NOMO-1 treated with dmso at 0.1 percent for 144 hours (cell line): ENCODE measurements at regions not wholly inside any gene's neighbourhood (a gene's known extent, or its start where the extent isn't known, plus 50 kb on each side); places are given as distances from the start of the nearest gene placed in this dataset.
"Not testable (repeated sequence)": the region's sequence is repeated elsewhere in the genome, so short reads cannot be mapped to it uniquely, and the experiment has no call there.

Experiments
- DNase-seq: peaks from one replicate; lab custom pipeline; 2025; ENCODE audit not compliant: unreplicated experiment; lab: John Stamatoyannopoulos, UW

GRCh38 chr10:30765022-30765615 lies 135.6 kb upstream of the LYZL2 start:
- no peak for DNase-seq

GRCh38 chr10:30763918-30764317 lies 134.4 kb upstream of the LYZL2 start:
- DNase-seq = peak; percentile 20

GRCh38 chr10:30762620-30763019 lies 133.1 kb upstream of the LYZL2 start:
- no peak for DNase-seq

DNA sequence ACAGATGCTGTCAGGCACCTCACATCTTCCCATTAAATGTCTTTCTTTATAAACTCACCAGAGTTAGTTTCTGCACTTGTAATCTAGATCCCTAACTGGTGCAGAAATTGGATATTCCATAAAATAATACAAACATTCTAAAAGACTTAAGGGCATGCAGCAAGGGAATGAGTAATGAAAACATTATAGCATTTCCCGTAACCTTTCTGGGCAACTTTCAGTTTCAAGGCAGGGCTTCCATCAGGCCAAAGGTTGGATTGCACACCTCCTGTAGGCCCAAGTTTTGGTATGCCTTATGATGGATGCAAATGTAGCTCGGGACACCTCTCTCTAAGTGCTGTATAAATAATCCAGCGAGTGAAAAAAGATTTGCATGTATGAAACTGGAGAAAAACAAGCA lies 129.9 kb upstream of the LYZL2 start:
- DNase-seq = no peak

GRCh38 chr10:30758338-30758737 lies 128.8 kb upstream of the LYZL2 start:
- no peak for DNase-seq

- DNase-seq = no peak
These were observed 127.3 kb upstream of the LYZL2 start for GRCh38 chr10:30756896-30757295.

DNA sequence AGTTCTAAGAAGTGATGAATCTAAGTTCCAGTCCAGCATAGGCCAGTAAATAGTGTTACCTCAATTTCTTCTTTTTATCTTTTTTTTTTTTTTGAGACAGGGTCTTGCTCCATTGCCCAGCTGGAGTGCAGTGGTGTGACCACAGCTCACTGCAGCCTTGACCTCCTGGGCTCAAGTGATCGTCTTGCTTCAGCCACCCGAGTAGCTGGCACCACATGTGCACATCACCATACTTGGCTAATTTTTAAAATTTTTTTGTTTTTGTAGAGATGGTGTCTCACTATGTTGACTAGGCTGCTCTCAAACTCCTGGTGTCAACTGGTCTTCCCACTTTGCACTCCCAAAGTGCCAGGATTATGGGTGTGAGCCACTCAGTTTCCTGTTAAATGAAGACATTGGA lies 126.6 kb upstream of the LYZL2 start:
- DNase-seq = no peak

DNA sequence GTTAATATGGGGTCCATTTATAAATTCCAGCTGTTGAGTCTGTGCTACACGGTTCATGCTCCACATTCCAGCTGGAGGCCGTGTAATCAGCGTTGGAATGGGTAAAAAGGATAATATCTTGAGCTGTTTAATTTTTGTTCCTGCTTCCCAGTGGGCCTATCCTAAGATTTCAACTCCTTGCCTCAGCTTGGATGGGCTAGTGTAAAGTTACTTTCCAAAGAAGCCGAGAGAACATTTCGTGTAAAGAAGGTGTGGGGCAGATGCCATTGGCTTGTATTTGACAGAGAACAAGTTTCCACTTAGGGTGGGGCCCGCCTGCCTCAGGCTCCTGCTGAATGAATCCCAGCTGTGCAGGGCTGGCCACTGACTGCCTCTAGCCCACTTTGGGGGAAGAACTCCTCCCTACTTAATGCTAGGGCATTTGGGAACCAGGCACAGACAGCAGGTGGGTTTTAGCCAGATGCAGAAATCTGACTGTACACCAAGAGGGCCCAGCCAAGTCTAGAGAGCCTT lies 125.9 kb upstream of the LYZL2 start:
- DNase-seq = no peak

- DNase-seq = no peak
These were observed 122.9 kb upstream of the LYZL2 start for GRCh38 chr10:30752481-30752881.

- DNase-seq = peak; percentile 36
These were observed 122.3 kb upstream of the LYZL2 start for GRCh38 chr10:30751678-30752331.

DNA sequence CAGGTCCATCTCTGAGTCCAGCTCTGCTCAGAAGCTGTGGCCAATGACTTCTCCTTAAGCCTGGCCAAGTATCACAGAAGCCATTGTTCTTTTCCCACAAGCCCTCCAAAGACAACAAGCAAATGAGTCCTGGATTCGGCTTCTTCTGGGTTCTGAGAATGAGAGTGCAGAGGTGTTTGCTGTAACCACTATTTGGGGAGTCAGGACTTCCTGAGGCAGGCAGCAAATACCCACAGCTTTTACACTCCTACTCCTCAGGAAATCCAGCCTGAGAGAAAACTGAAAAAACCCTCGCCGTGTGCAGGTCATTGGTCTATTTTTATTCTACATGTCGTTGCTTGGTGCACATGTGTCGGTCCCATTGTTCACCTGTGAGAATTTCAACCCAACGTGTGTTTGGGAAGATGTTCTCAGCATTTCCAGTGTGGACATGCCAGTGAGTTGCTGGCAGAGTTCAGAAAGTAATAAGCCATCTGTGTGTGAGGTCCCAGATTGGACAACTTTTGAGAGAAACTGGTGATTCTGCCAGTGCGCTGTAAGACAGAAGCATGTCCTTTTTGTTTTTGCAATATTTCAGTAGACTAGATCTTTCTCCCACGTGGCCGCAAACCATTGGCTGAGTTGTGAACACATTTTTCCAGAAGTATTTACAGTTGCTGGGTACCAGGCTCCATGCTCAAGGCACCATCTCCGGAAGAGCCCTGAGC lies 121.6 kb upstream of the LYZL2 start:
- no peak for DNase-seq

DNA sequence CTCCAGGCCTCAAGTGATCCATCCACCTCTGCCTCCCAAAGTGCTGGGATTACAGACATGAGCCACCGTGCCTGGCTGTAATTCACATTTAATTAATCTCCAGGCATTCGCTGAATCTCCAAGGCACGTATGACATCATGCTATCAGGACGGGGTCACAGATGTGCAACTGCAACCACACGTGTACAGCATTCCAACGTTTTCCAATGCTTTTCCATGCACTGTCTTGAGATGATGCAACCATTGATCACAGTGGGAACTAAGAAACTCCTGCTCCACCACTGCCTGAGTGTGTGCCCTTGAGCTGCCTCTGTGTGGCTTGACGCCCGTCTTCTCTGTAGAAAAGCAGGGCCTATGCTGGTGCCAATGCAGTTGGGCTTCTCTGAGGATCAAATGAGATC lies 119.8 kb upstream of the LYZL2 start:
- DNase-seq = no peak

DNA sequence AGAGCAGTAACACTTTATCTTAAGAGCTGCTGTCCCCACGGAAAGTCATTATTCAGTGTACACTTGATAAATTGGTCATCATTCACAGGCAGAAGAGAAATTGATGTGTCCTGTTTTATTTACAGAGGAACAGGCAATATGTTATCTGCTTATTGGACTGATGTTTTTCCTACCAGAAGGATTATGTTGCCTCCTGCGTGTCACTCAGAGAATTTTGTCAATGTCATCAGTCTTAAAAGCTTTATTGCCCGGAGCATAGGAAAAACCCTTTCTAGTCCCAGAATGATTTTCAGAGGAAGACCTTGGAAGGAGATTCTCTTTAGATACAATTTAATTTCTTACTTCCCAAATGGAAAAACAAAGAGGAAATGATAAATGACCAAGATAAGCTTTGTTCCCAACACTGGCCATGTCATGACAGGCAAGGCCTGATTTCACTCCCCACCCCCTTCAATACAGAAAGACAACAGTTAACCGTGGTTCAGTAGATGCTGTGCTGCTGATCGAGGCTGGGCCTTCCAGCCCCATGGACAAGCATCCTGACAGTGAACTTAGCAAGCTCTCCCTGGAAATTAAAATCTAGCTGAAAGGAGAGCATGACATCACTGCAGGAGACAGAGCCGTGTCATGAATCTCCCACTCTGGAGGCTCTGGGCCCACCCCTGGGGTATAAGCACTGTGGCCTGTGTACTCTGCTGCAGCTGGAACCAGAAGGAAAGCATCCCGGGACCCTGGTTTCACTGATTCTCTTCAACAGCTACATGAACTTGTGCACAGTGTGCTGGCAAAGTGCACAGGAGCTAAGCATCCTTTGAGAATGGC lies 118.8 kb upstream of the LYZL2 start:
- no peak for DNase-seq

GRCh38 chr10:30747633-30748032 lies 118.1 kb upstream of the LYZL2 start:
- no peak for DNase-seq

DNA sequence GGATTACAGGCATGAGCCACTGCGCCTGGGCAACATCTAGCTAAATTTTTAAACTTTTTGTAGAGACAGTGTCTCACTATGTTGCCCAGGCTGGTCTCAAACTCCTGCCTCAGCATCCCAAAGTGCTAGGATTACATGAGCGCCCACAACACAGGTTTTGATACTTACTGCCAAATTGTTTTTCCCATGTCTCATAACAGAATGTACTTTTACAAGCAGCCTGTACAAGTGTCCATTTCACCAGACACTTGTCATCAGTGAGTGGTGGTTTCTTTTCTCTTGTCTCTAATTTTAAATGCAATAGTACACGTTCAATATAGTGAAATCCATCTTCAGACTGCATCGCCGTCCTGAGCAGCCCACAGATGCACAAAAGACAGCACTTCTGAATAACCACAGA lies 116.4 kb upstream of the LYZL2 start:
- DNase-seq = no peak

DNA sequence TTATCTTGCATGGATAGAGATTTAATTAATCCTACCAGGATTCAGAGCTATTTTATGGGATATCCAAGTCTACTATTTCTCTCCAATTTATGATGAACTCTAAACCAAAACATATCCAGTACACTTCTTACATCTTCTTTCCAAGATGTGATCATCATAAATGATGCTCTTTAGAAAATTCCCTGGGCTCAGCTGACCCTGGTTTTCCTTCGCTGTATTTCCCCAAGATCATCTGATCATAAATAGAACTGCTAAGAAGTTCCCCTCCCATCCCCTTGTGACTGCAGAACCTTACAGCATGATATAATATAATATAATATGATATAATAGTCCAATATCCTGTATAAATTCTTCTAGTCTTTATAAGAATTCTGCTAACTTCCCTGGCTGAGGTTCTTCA lies 114.6 kb upstream of the LYZL2 start:
- no peak for DNase-seq

DNA sequence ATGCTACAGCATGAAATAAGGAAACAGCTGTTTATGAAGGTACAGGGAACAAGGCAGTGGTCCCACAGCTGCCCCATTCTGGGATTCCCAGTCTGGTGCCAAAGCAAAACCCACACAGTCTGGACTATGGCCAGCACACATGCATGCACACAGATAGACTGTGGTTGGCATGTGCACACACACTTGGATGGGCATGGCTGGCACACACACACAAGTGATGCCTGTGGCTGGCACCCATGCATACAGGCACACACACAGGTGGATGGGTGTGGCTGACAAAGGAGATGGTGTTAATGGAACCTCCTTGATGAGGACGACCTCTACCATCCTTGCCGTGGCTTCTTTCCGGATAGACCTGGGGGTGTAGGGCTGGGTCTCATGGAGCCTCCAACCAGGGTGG lies 114.0 kb upstream of the LYZL2 start:
- DNase-seq = no peak

DNA sequence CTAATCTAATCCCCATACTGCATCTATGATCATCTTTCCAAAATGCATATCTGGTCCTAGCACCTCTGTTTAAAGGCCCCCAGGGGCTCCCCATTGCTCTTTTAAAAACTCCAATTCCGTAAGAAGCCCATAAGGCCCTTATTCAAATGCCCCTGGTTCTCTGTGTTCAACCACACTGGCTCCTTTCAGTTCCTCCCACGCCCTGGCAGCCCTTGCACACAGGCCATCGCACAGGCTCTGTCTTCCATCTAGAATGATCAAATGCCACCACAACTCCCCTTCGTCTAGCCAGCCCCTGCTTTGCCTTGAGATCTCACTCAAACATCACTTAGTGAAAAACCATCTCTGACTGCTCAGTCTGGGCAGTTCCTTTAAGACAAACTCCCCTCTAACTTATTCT lies 112.9 kb upstream of the LYZL2 start:
- no peak for DNase-seq

DNA sequence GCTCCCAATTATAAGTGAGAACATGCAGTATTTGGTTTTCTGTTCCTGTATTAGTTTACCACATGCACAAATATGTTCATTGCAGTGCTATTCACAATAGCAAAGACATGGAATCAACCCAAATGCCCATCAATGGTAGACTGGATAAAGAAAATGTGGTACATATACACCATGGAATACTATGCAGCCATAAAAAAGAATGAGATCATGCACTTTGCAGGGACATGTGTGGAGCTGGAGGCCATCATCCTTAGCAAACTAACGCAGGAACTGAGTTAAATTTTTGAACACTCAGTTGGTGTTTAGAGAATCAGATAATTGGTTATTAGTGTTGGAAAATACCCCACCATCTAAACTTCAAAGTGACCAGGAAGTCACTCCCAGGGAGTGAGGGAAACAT lies 111.2 kb upstream of the LYZL2 start:
- DNase-seq = not testable (repeated sequence)

- no peak for DNase-seq
These were observed 108.9 kb upstream of the LYZL2 start for GRCh38 chr10:30738416-30738815.

- no peak for DNase-seq
These were observed 108.4 kb upstream of the LYZL2 start for GRCh38 chr10:30737931-30738391.
